Neural progenitor cell (in vitro differentiated cells): ENCODE measurements at regions not wholly inside any gene's neighbourhood (a gene's known extent, or its start where the extent isn't known, plus 50 kb on each side); places are given as distances from the start of the nearest gene placed in this dataset.

Source experiments
- EZH2 ChIP-seq: fragments of 200-600 bp; sonication (generic); IDR thresholded peaks from 2 replicates; pipeline ENCODE4 v1.6.1; 2017; ENCODE audit warnings: antibody characterized with exemption, mild to moderate bottlenecking, moderate library complexity
- TF ChIP-seq, protein P1 (sequence below): fragments of 200-600 bp; sonication (generic); IDR thresholded peaks from 2 replicates; pipeline ENCODE4 v1.5.1; 2017; ENCODE audit warnings: antibody characterized with exemption, mild to moderate bottlenecking

- TF ChIP-seq, protein P1, sequence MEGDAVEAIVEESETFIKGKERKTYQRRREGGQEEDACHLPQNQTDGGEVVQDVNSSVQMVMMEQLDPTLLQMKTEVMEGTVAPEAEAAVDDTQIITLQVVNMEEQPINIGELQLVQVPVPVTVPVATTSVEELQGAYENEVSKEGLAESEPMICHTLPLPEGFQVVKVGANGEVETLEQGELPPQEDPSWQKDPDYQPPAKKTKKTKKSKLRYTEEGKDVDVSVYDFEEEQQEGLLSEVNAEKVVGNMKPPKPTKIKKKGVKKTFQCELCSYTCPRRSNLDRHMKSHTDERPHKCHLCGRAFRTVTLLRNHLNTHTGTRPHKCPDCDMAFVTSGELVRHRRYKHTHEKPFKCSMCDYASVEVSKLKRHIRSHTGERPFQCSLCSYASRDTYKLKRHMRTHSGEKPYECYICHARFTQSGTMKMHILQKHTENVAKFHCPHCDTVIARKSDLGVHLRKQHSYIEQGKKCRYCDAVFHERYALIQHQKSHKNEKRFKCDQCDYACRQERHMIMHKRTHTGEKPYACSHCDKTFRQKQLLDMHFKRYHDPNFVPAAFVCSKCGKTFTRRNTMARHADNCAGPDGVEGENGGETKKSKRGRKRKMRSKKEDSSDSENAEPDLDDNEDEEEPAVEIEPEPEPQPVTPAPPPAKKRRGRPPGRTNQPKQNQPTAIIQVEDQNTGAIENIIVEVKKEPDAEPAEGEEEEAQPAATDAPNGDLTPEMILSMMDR: no peak
- TF ChIP-seq EZH2: no peak
Observed at GRCh38 chr4:123937581-123937980, 541.0 kb downstream of the SPRY1 start.
